Upper lobe of right lung (tissue), 1 donor: ENCODE measurements at regions not wholly inside any gene's neighbourhood (a gene's known extent, or its start where the extent isn't known, plus 50 kb on each side); places are given as distances from the start of the nearest gene placed in this dataset.
A peak's percentile ranks its signal among the peaks of the same experiment; 100 is the strongest.

ENCODE experiments used
- ATAC-seq: fragments of 200-7000 bp; cut with Tn5 transposase; one replicate; pipeline ENCODE4 v1.9.1; 2020; ENCODE audit warnings: mild to moderate bottlenecking, moderate library complexity
- DNase-seq: peaks from one replicate; pipeline ENCODE4 v3.0.0-alpha.2; 2020
- H3K27ac ChIP-seq: fragments of 200-600 bp; one replicate; pipeline ENCODE4 v1.8.0; 2022
- H3K27me3 ChIP-seq: fragments of 200-600 bp; one replicate; pipeline ENCODE4 v1.8.0; 2022; ENCODE audit warnings: mild to moderate bottlenecking
- H3K36me3 ChIP-seq: fragments of 200-600 bp; one replicate; pipeline ENCODE4 v1.8.0; 2022
- H3K4me1 ChIP-seq: fragments of 200-600 bp; one replicate; pipeline ENCODE4 v1.8.0; 2022
- H3K4me3 ChIP-seq: fragments of 200-600 bp; one replicate; pipeline ENCODE4 v1.8.0; 2022; ENCODE audit warnings: mild to moderate bottlenecking
- H3K9me3 ChIP-seq: fragments of 200-600 bp; one replicate; pipeline ENCODE4 v1.8.0; 2022
- intact Hi-C: fragments of 100-400 bp; cut with DNase I; formaldehyde crosslinking; loops from one replicate; pipeline ENCODE4 v1.11.0; 2022
- TF ChIP-seq, protein P1 (sequence below): fragments of 200-600 bp; IDR thresholded peaks from one replicate; pipeline ENCODE4 v1.8.0; 2022; ENCODE audit warnings: antibody characterized with exemption
- donor health status: DM: no; HTN: yes; CAD: no; lungs with severe emphysema.

DNA sequence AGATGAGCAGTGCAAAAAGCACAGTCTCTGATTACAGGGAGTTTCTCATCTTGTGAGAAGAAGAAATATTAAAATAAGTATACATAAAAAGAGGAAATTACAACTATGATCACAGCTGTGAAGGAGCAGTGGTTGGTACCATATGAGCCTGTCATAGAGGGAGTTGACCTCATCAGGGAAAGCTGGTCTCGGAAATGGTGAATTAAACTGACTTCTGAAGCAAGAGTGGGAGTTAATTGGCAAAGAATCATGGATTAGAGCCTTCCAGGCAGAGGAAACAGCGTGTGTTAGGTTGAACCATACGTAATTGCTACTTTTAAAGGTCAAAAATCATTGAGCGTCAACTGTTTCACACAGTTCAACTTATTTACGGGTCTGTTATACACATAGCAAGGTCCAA lies 539.1 kb downstream of the EDEM1 start:
- H3K4me1 ChIP-seq: no peaks in the 10 kb centered on the region
- no peak overlapping the region for H3K27ac ChIP-seq
- DNase-seq (no peak), ATAC-seq (no peak)
- H3K9me3 ChIP-seq: no peaks in the 10 kb centered on the region
- H3K27me3 ChIP-seq: no peaks in the 10 kb centered on the region
- TF ChIP-seq, protein P1, sequence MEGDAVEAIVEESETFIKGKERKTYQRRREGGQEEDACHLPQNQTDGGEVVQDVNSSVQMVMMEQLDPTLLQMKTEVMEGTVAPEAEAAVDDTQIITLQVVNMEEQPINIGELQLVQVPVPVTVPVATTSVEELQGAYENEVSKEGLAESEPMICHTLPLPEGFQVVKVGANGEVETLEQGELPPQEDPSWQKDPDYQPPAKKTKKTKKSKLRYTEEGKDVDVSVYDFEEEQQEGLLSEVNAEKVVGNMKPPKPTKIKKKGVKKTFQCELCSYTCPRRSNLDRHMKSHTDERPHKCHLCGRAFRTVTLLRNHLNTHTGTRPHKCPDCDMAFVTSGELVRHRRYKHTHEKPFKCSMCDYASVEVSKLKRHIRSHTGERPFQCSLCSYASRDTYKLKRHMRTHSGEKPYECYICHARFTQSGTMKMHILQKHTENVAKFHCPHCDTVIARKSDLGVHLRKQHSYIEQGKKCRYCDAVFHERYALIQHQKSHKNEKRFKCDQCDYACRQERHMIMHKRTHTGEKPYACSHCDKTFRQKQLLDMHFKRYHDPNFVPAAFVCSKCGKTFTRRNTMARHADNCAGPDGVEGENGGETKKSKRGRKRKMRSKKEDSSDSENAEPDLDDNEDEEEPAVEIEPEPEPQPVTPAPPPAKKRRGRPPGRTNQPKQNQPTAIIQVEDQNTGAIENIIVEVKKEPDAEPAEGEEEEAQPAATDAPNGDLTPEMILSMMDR: no peak
- no peak overlapping the region for H3K4me3 ChIP-seq
- intact Hi-C loops: no loop called here
- no peaks in the 10 kb centered on the region for H3K36me3 ChIP-seq

DNA sequence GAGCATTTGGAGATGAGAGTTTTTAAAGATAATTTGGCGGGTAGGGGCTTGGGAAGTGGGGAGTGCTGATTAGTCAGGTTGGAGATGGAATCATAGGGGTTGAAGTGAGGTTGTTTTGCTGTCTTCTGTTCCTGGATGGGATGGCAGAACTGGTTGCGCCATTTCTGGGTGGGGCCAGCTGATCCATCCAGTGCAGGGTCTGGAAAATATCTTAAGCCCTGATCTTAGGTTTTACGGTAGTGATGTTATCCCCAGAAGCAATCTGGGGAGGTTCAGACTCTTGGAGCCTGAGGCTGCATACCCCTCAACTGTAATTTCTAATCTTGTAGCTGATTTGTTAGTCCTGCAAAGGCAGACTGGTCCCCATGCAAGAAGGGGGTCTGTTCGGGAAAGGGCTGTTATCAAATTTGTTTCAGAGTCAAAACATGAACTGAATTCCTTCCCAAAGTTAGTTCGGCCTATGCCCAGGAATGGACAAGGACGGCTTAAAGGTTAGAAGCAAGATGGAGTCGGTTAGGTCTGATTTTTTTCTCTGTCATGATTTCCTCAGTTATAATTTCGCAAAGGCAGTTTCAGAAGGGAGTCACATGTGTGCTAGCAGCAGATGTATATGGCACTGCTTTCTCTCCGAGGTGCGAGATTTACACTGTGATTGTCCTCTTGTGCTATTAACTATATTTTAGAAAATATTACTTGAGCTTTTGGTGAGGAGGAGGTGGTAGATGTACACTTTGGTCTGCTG lies 540.4 kb downstream of the EDEM1 start:
- no peak for DNase-seq
- H3K4me1 ChIP-seq: no peaks in the 10 kb centered on the region
- no peak for ATAC-seq
- no peaks in the 10 kb centered on the region for H3K36me3 ChIP-seq
- H3K27me3 ChIP-seq: no peaks in the 10 kb centered on the region
- intact Hi-C loops: no loop called here
- H3K9me3 ChIP-seq: no peaks in the 10 kb centered on the region
- TF ChIP-seq, protein P1: no peak
- no peak overlapping the region for H3K4me3 ChIP-seq
- H3K27ac ChIP-seq: no peak overlapping the region

DNA sequence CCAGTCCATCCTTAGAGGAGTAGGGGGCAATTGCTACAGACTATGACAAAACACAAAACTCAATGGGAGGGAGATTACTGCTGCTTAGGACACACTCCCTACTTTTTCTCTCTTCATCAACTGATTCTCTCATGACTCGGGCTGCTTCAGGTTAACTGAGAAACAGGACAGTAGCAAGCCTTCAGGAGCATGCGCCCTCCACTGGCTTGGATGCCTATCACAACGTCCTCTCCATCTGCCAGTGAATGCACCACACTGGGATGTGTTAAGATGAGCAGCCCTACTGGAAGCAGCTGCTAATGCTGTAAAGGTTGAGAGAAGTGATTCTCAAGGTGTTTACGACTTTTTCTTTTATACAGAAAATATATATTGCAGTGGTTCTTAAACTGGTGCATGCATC lies 542.3 kb downstream of the EDEM1 start:
- TF ChIP-seq, protein P1: no peak
- Histone ChIP-seq H3K36me3 (no peaks in the 10 kb centered on the region), H3K4me1 (no peaks in the 10 kb centered on the region), H3K27ac (no peak overlapping the region), H3K4me3 (no peak overlapping the region), H3K9me3 (no peaks in the 10 kb centered on the region), H3K27me3 (no peaks in the 10 kb centered on the region)
- intact Hi-C loops: no loop called here
- DNase-seq: no peak
- ATAC-seq: no peak

DNA sequence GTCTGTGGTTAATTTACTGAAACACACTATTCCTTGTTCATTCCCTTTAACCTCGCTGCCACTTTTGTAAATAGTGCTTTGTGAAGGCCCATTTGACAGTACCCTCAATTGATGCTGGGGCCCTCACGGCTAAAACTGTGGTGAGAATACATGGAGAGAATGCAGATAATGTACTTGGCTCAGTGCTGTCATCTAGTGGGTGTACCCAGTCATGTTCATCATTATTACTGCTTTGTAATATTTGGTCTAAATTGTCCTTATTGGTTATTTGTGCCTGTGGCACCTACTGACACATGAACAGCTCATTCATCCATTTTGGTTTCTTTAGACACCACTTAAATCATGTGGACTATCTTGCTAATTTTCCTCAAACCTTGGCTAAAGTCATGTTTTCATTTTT lies 543.6 kb downstream of the EDEM1 start:
- Histone ChIP-seq H3K4me1 (no peaks in the 10 kb centered on the region), H3K36me3 (no peaks in the 10 kb centered on the region), H3K27ac (no peak overlapping the region), H3K4me3 (no peak overlapping the region), H3K9me3 (no peaks in the 10 kb centered on the region), H3K27me3 (no peaks in the 10 kb centered on the region)
- intact Hi-C loops: no loop called here
- DNase-seq: no peak
- TF ChIP-seq, protein P1: peak; percentile 26
- ATAC-seq: peak; percentile 53

DNA sequence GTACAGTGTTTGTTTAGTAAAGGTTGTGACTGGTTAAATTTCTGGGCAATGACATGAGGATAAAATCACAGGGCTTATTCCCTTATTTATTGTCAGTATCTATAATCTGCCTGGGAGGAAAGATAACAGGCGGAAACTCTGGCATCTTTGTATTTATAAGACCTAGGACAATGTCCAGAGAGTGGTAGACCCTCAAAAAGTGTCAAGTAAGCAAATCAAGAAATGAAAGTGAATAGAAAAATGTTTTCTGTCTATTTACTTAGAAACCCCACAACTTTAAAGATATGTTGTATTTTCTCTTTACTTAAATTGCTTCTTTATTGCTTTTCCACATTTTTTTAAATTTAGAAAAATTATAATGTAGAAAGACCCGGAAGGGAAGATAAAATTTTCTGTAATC lies 544.6 kb downstream of the EDEM1 start:
- Histone ChIP-seq H3K4me1 (no peaks in the 10 kb centered on the region), H3K27ac (no peak overlapping the region), H3K4me3 (no peak overlapping the region), H3K36me3 (no peaks in the 10 kb centered on the region), H3K27me3 (no peaks in the 10 kb centered on the region), H3K9me3 (no peaks in the 10 kb centered on the region)
- intact Hi-C loops: no loop called here
- ATAC-seq (no peak), DNase-seq (no peak)
- TF ChIP-seq, protein P1: no peak

GRCh38 chr3:5733995-5734394 lies 546.5 kb downstream of the EDEM1 start:
- DNase-seq (no peak), ATAC-seq (no peak)
- Histone ChIP-seq H3K9me3 (no peaks in the 10 kb centered on the region), H3K4me1 (no peaks in the 10 kb centered on the region), H3K36me3 (no peaks in the 10 kb centered on the region), H3K4me3 (no peak overlapping the region), H3K27me3 (no peaks in the 10 kb centered on the region), H3K27ac (no peak overlapping the region)
- TF ChIP-seq, protein P1: no peak
- intact Hi-C loops: no loop called here
